ENCODE measurements at regions not wholly inside any gene's neighbourhood (a gene's known extent, or its start where the extent isn't known, plus 50 kb on each side); places are given as distances from the start of the nearest gene placed in this dataset.

GRCh38 chr20:7415427-7415826 lies 524.8 kb downstream of the HAO1 start:
- TF ChIP-seq CTCF (IDR thresholded peaks at IDR 0.05): no peak
- no peak for TF ChIP-seq IRF3 (IDR thresholded peaks at IDR 0.05; ENCODE audit: low read depth, low read length)
- TF ChIP-seq POLR2AphosphoS5 (IDR thresholded peaks at IDR 0.05; ENCODE audit: low read depth, low read length): no peak
- TF ChIP-seq EP300 (IDR thresholded peaks at IDR 0.05; ENCODE audit: borderline replicate concordance in 1 of 2, low read depth in 1 of 2, low read length in 1 of 2): no peak
- TF ChIP-seq GABPA (IDR thresholded peaks at IDR 0.05; ENCODE audit: low read depth): no peak
- TF ChIP-seq RCOR1 (IDR thresholded peaks at IDR 0.05; ENCODE audit: low read length): no peak
- no peak for TF ChIP-seq SMC3 (IDR thresholded peaks at IDR 0.05; ENCODE audit: low read depth, low read length)
- TF ChIP-seq MXI1 (IDR thresholded peaks at IDR 0.05; ENCODE audit: low read depth, low read length): no peak
- no peak for TF ChIP-seq RFX5 (IDR thresholded peaks at IDR 0.05; ENCODE audit: low read length)
- no peak for TF ChIP-seq RAD21 (IDR thresholded peaks at IDR 0.05; ENCODE audit: low read length)
